Endodermal cell (in vitro differentiated cells): ENCODE measurements at regions not wholly inside any gene's neighbourhood (a gene's known extent, or its start where the extent isn't known, plus 50 kb on each side); places are given as distances from the start of the nearest gene placed in this dataset.

Source experiments
- DNase-seq: peaks from one replicate; pipeline ENCODE4 v3.0.0-alpha.2; 2017
- H3K27ac ChIP-seq: 2 replicates; pipeline ENCODE4 v1.5.1; 2013; ENCODE audit warnings: mild to moderate bottlenecking, low read depth, low read length, moderate library complexity
- H3K27me3 ChIP-seq: 2 replicates; pipeline ENCODE4 v1.6.1; 2013; ENCODE audit warnings: mild to moderate bottlenecking, low read length, moderate library complexity; ENCODE audit not compliant: insufficient read depth, control insufficient read depth, poor library complexity, severe bottlenecking
- H3K36me3 ChIP-seq: 2 replicates; pipeline ENCODE4 v1.7.0; 2013; ENCODE audit warnings: mild to moderate bottlenecking, low read length, moderate library complexity; ENCODE audit not compliant: control insufficient read depth, insufficient read depth
- H3K4me1 ChIP-seq: one replicate; pipeline ENCODE4 v1.7.0; 2013; ENCODE audit warnings: low read length; ENCODE audit not compliant: control insufficient read depth, insufficient read depth
- H3K4me3 ChIP-seq: 2 replicates; pipeline ENCODE4 v1.5.1; 2013; ENCODE audit warnings: mild to moderate bottlenecking, low read length, moderate library complexity
- H3K9ac ChIP-seq: 2 replicates; pipeline ENCODE4 v1.6.1; 2013; ENCODE audit warnings: mild to moderate bottlenecking, low read length, moderate library complexity; ENCODE audit not compliant: poor library complexity, severe bottlenecking; ENCODE audit errors: extremely low read depth
- H3K9me3 ChIP-seq: 2 replicates; pipeline ENCODE4 v1.6.1; 2013; ENCODE audit warnings: mild to moderate bottlenecking, low read length, moderate library complexity; ENCODE audit not compliant: control insufficient read depth
- H3K27ac Mint-ChIP-seq: 2 replicates; pipeline ENCODE4 v1.8.0; 2020; ENCODE audit warnings: mixed read lengths
- H3K27me3 Mint-ChIP-seq: 2 replicates; pipeline ENCODE4 v1.8.0; 2021; ENCODE audit warnings: mild to moderate bottlenecking, mixed read lengths; ENCODE audit not compliant: insufficient read depth
- H3K36me3 Mint-ChIP-seq: 2 replicates; pipeline ENCODE4 v1.8.0; 2020; ENCODE audit warnings: low read depth, mixed read lengths
- H3K4me1 Mint-ChIP-seq: 2 replicates; pipeline ENCODE4 v1.8.0; 2020; ENCODE audit warnings: mixed read lengths
- H3K4me3 Mint-ChIP-seq: 2 replicates; pipeline ENCODE4 v1.8.0; 2020; ENCODE audit warnings: mild to moderate bottlenecking, moderate library complexity, mixed read lengths
- H3K9me3 Mint-ChIP-seq: 2 replicates; pipeline ENCODE4 v1.8.0; 2020; ENCODE audit warnings: mild to moderate bottlenecking, mixed read lengths
- CTCF ChIP-seq: fragments of 200-600 bp; sonication (generic); conservative IDR thresholded peaks from 2 replicates; pipeline ENCODE4 v1.5.0; 2021; ENCODE audit warnings: antibody characterized with exemption, mild to moderate bottlenecking
- WGBS, 2 experiments: methylation state at CpG; one replicate each; pipeline versions ENCODE4 v1.1.5 to v1.1.7; 2013; ENCODE audit warnings: missing lambda C conversion rate in 2 of 2, mixed read lengths in 1 of 2; ENCODE audit not compliant: insufficient coverage in 1 of 2, insufficient read length in 1 of 2; 5-methylcytosine and 5-hydroxymethylcytosine counted together

- no peak for DNase-seq
- Histone ChIP-seq H3K27ac (no peak overlapping the region), H3K9ac (no peak overlapping the region), H3K4me1 (no peaks in the 10 kb centered on the region), H3K27me3 (no peaks in the 10 kb centered on the region), H3K9me3 (no peaks in the 10 kb centered on the region), H3K36me3 (no peaks in the 10 kb centered on the region), H3K4me3 (no peak overlapping the region)
- H3K4me3 Mint-ChIP-seq: no peak overlapping the region
- H3K27me3 Mint-ChIP-seq: no peaks in the 10 kb centered on the region
- no peaks in the 10 kb centered on the region for H3K36me3 Mint-ChIP-seq
- no peaks in the 10 kb centered on the region for H3K9me3 Mint-ChIP-seq
- H3K27ac Mint-ChIP-seq: no peak overlapping the region
- no peak for TF ChIP-seq CTCF
- H3K4me1 Mint-ChIP-seq: no peaks in the 10 kb centered on the region
- WGBS, 2 experiments: 90 to 91% methylated on average over 5 to 12 of the region's 12 CpGs
Observed at GRCh38 chr5:118565335-118565971, 422.9 kb downstream of the DTWD2 start.

GRCh38 chr5:118561971-118562370 is 426.4 kb downstream of the DTWD2 start:
- H3K4me3 Mint-ChIP-seq: no peak overlapping the region
- WGBS, 2 experiments: 80% methylated on average over 1 of the region's 3 CpGs; no CpG with 5 or more reads in 1 of the 2 experiments
- TF ChIP-seq CTCF: no peak
- H3K27ac Mint-ChIP-seq: no peak overlapping the region
- Histone ChIP-seq H3K9me3 (no peaks in the 10 kb centered on the region), H3K9ac (no peak overlapping the region), H3K4me3 (no peak overlapping the region), H3K27ac (no peak overlapping the region), H3K27me3 (no peaks in the 10 kb centered on the region), H3K36me3 (no peaks in the 10 kb centered on the region), H3K4me1 (no peaks in the 10 kb centered on the region)
- no peaks in the 10 kb centered on the region for H3K27me3 Mint-ChIP-seq
- no peaks in the 10 kb centered on the region for H3K4me1 Mint-ChIP-seq
- H3K9me3 Mint-ChIP-seq: no peaks in the 10 kb centered on the region
- no peak for DNase-seq
- no peaks in the 10 kb centered on the region for H3K36me3 Mint-ChIP-seq

DNA sequence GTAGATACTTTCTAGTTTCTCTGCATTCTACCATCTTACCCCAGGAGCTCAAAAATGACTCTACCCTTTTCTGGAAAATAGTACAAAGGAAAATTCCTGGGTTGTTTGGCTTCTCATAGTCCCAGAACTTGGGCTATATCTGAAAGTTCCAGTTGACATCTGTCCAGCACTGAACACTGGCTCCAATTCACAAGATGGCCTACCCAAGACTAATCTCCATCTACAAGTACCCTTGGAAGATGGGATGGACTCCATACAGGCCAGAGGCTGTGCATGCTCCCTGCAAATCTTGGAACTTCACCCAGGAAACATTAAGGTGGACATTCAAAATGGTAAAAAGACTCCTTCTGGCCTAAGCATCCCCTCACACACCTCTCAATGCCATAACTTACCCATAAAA is 427.1 kb downstream of the DTWD2 start:
- Mint-ChIP-seq H3K4me1 (no peaks in the 10 kb centered on the region), H3K36me3 (no peaks in the 10 kb centered on the region), H3K4me3 (no peak overlapping the region), H3K9me3 (no peaks in the 10 kb centered on the region), H3K27ac (no peak overlapping the region), H3K27me3 (no peaks in the 10 kb centered on the region)
- Histone ChIP-seq H3K9me3 (no peaks in the 10 kb centered on the region), H3K36me3 (no peaks in the 10 kb centered on the region), H3K4me1 (no peaks in the 10 kb centered on the region), H3K9ac (no peak overlapping the region), H3K4me3 (no peak overlapping the region), H3K27me3 (no peaks in the 10 kb centered on the region), H3K27ac (no peak overlapping the region)
- no peak for TF ChIP-seq CTCF
- DNase-seq: no peak
